ENCODE measurements at regions not wholly inside any gene's neighbourhood (a gene's known extent, or its start where the extent isn't known, plus 50 kb on each side); places are given as distances from the start of the nearest gene placed in this dataset.

DNA sequence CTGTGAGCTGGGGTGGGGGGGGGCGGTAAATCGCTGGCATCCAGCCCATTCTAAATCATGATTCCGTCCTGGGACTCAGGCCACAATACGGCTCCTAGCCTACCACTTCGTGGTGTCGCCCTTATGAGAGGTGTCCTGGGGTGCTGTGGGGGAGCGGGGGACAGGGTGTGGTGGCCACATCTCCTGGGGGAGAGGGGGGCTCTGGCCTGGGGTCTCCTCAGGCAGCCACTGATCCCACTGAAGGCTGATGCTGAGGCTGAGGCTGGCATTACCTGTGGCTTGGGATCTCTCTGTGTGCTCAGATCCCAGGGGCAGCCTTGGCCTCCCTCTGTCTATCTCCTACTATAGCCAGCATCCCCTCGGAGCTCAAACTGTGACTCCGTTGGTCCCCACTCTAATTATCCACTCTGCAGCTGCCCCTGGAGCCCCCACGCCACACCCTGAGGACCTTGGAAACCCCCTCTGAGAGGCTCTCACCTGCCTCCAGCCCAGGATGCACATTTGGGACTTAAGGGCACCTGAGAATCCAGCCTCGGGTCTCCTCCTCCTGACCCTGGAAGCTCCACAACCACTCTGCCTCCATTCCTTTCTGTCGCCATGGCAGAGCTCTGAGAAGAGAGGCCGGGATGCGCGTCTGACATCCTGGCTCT lies 249.3 kb upstream of the TCERG1L start:
- Histone ChIP-seq H3K27ac (ENCODE audit: extremely low read length, insufficient read depth, low read length) (no peak overlapping the region), H3K27me3 (ENCODE audit: control insufficient read depth in 1 of 2, insufficient read depth in 2 of 2, low read length in 2 of 2) (peaks cover 3 to 33% of the 10 kb centered on the region in 2 experiments; a peak in 4 of 5 replicates), H3K36me3 (replicated peaks in 1 of 2; ENCODE audit: control insufficient read depth in 1 of 2, insufficient read depth in 2 of 2, low read length in 2 of 2) (no peaks in the 10 kb centered on the region), H3K79me2 (ENCODE audit: insufficient read depth, low read length) (no peaks in the 10 kb centered on the region), H3K4me2 (ENCODE audit: low read depth, low read length) (no peak overlapping the region), H3K4me3 (replicated peaks in 1 of 3; ENCODE audit: insufficient read depth in 1 of 3, low read depth in 2 of 3, low read length in 3 of 3) (no peak overlapping the region), H3K9ac (ENCODE audit: insufficient read depth, low read depth, low read length) (no peak overlapping the region), H3K9me3 (ENCODE audit: low read length) (no peaks in the 10 kb centered on the region), H4K20me1 (ENCODE audit: insufficient read depth, low read length) (no peaks in the 10 kb centered on the region), H2AFZ (ENCODE audit: low read length) (no peak overlapping the region), H3K4me1 (ENCODE audit: insufficient read depth, low read length) (no peaks in the 10 kb centered on the region)
- CTCF ChIA-PET (ENCODE audit: low intra/inter-chr PET ratio, low total read pairs) = no interaction called here
- no TSS peak for BruUV-seq (replicated peaks)
- no peak for TF ChIP-seq KLF16 (CRISPR knock-in tag; IDR thresholded peaks at IDR 0.05)
- TF ChIP-seq PCBP1 (IDR thresholded peaks at IDR 0.05; ENCODE audit: borderline replicate concordance, low read depth, low read length) = no peak
- no peak for TF ChIP-seq GABPA (IDR thresholded peaks at IDR 0.05; ENCODE audit: low read depth, low read length)
- TF ChIP-seq GABPA (CRISPR knock-in tag; IDR thresholded peaks at IDR 0.05; ENCODE audit: low read depth) = no peak
- no peak for TF ChIP-seq ZNF780A (CRISPR knock-in tag; IDR thresholded peaks at IDR 0.05)
- TF ChIP-seq, protein P1, sequence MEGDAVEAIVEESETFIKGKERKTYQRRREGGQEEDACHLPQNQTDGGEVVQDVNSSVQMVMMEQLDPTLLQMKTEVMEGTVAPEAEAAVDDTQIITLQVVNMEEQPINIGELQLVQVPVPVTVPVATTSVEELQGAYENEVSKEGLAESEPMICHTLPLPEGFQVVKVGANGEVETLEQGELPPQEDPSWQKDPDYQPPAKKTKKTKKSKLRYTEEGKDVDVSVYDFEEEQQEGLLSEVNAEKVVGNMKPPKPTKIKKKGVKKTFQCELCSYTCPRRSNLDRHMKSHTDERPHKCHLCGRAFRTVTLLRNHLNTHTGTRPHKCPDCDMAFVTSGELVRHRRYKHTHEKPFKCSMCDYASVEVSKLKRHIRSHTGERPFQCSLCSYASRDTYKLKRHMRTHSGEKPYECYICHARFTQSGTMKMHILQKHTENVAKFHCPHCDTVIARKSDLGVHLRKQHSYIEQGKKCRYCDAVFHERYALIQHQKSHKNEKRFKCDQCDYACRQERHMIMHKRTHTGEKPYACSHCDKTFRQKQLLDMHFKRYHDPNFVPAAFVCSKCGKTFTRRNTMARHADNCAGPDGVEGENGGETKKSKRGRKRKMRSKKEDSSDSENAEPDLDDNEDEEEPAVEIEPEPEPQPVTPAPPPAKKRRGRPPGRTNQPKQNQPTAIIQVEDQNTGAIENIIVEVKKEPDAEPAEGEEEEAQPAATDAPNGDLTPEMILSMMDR (CRISPR knock-in tag; IDR thresholded peaks at IDR 0.05) = no peak
- TF ChIP-seq, protein P2, sequence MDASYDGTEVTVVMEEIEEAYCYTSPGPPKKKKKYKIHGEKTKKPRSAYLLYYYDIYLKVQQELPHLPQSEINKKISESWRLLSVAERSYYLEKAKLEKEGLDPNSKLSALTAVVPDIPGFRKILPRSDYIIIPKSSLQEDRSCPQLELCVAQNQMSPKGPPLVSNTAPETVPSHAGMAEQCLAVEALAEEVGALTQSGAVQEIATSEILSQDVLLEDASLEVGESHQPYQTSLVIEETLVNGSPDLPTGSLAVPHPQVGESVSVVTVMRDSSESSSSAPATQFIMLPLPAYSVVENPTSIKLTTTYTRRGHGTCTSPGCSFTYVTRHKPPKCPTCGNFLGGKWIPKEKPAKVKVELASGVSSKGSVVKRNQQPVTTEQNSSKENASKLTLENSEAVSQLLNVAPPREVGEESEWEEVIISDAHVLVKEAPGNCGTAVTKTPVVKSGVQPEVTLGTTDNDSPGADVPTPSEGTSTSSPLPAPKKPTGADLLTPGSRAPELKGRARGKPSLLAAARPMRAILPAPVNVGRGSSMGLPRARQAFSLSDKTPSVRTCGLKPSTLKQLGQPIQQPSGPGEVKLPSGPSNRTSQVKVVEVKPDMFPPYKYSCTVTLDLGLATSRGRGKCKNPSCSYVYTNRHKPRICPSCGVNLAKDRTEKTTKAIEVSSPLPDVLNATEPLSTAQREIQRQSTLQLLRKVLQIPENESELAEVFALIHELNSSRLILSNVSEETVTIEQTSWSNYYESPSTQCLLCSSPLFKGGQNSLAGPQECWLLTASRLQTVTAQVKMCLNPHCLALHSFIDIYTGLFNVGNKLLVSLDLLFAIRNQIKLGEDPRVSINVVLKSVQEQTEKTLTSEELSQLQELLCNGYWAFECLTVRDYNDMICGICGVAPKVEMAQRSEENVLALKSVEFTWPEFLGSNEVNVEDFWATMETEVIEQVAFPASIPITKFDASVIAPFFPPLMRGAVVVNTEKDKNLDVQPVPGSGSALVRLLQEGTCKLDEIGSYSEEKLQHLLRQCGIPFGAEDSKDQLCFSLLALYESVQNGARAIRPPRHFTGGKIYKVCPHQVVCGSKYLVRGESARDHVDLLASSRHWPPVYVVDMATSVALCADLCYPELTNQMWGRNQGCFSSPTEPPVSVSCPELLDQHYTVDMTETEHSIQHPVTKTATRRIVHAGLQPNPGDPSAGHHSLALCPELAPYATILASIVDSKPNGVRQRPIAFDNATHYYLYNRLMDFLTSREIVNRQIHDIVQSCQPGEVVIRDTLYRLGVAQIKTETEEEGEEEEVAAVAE (CRISPR knock-in tag; IDR thresholded peaks at IDR 0.05; ENCODE audit: borderline replicate concordance) = no peak
- TF ChIP-seq ZBTB38 (CRISPR knock-in tag; IDR thresholded peaks at IDR 0.05) = no peak
- TF ChIP-seq, protein P3, sequence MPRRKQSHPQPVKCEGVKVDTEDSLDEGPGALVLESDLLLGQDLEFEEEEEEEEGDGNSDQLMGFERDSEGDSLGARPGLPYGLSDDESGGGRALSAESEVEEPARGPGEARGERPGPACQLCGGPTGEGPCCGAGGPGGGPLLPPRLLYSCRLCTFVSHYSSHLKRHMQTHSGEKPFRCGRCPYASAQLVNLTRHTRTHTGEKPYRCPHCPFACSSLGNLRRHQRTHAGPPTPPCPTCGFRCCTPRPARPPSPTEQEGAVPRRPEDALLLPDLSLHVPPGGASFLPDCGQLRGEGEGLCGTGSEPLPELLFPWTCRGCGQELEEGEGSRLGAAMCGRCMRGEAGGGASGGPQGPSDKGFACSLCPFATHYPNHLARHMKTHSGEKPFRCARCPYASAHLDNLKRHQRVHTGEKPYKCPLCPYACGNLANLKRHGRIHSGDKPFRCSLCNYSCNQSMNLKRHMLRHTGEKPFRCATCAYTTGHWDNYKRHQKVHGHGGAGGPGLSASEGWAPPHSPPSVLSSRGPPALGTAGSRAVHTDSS (CRISPR knock-in tag; conservative IDR thresholded peaks at IDR 0.05) = no peak
- TF ChIP-seq, protein P4, sequence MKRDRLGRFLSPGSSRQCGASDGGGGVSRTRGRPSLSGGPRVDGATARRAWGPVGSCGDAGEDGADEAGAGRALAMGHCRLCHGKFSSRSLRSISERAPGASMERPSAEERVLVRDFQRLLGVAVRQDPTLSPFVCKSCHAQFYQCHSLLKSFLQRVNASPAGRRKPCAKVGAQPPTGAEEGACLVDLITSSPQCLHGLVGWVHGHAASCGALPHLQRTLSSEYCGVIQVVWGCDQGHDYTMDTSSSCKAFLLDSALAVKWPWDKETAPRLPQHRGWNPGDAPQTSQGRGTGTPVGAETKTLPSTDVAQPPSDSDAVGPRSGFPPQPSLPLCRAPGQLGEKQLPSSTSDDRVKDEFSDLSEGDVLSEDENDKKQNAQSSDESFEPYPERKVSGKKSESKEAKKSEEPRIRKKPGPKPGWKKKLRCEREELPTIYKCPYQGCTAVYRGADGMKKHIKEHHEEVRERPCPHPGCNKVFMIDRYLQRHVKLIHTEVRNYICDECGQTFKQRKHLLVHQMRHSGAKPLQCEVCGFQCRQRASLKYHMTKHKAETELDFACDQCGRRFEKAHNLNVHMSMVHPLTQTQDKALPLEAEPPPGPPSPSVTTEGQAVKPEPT (CRISPR knock-in tag; IDR thresholded peaks at IDR 0.05; ENCODE audit: low read depth) = no peak
- TF ChIP-seq ZNF331 (CRISPR knock-in tag; IDR thresholded peaks at IDR 0.05) = no peak
- no peak for FAIRE-seq
- intact Hi-C loops (cut with micrococcal nuclease; ENCODE audit: unreplicated experiment) = no loop called here
- in situ Hi-C loops (cut with HindIII; ENCODE audit: extremely low pct_ligation_motif_present, low pct_unique_long_range_greater_than_20kb) = no loop called here
- POLR2A ChIA-PET = no interaction called here
- DNase-seq (ENCODE audit: low spot score) = no peak
- WGBS (ENCODE audit: low lambda C conversion rate) = 25% methylated on average over 8 of the region's 15 CpGs
- ATAC-seq = no peak
